HG03354 (cell line): ENCODE measurements at regions not wholly inside any gene's neighbourhood (a gene's known extent, or its start where the extent isn't known, plus 50 kb on each side); places are given as distances from the start of the nearest gene placed in this dataset.
"Not testable (repeated sequence)": the region's sequence is repeated elsewhere in the genome, so short reads cannot be mapped to it uniquely, and the experiment has no call there.

Experiments
- ATAC-seq: cut with Tn5 transposase; IDR thresholded peaks from one replicate; pipeline ENCODE4 v1.9.1; 2021; ENCODE audit warnings: mild to moderate bottlenecking; ENCODE audit not compliant: unreplicated experiment, poor library complexity, severe bottlenecking

DNA sequence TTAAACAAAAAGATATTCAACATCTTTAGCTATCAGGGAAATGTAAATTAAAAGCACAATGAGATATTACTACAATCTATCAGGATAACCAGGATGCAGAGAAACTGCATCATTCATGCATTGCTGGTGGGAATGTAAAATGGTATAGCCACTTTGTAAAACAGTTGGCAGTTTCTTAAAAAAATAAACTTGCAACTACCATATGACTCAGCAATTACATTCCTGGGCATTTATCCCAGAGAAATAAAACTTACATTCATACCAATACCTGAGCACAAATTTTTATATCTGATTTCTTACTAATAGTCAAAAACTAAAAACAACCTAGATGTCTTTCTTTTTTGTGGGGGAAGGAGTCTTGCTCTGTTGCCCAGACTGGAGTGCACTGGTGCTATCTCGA, 190.3 kb upstream of the TAB2 start:
- ATAC-seq: no peak

DNA sequence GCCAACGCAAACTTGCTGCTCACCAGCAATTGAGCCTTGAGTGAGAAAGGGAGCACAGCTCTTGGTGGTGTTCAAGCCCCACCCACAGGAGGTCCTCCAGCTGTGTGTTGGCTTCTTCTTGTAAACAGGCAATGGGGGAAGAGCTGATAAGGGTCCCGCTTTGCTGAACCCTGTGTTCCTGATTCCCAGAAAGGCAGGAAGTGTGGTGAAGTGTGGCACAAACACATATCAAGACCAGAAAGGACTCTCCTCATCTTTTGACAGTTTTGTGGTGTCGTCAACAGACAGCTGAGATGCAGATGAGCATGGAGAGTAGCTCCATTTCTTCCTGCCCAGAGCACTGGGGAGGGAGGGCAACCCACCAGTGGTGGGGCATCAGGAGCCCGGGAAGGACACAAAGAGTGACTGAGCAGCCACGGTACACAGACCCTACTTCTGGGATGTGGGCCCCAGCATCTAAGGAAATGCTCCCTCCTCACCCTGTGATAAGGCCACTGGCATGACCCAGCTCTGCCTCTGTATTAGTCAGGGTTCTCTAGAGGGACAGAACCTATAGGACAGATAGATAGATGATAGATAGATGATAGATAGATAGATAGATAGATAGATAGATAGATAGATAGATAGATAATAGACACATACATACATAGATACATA, 188.9 kb upstream of the TAB2 start:
- no peak for ATAC-seq

DNA sequence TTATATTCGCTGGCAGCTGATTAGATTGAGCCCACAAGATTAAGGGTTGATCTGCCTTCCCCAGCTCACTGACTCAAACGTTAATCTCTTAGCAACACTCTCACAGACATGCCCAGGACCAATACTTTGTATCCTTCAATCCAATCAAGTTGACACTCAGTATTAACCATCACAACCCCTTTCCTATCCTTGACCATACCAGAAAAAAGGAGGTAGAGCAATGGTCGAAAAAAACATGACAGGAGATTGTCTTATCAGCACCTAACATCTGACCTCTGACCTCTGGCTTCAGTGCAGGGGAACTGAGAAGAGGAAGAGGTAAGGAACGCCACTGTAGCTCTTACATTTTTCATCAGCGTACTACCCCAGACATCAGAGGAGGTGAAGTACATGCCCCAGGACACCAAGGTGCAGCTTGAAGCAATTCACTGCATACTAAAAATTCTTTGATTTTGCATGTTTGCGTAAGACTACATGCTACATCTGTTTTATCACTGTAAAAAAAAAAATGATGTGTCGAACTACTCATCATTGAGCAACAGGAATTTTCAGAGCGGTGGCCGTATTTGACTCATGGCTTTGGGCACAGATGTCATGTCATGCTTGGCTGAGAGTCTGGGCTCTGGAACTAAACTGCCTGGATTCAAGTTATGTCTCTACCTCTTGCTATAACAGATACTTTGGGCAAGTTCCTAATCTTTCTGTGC, 188.0 kb upstream of the TAB2 start:
- ATAC-seq: peak; percentile 76

DNA sequence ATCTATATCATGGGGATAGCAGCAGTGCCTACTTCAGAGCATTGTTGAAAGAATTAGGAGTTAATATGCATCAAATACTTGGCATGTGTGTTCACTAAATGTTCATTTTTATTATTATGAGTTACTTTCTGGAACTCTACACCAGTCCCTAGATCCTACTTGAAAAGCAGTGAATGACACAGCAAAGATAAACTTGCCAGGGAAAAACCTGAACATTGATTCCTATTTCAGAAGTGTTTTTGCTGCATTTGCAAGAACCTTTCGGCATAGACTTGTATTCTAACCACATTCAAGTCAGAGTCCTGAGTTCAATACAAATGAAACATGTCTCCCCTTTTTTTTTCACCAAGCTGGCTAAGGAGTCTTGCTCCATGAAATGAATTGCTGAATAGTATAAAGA, 187.4 kb upstream of the TAB2 start:
- no peak for ATAC-seq

DNA sequence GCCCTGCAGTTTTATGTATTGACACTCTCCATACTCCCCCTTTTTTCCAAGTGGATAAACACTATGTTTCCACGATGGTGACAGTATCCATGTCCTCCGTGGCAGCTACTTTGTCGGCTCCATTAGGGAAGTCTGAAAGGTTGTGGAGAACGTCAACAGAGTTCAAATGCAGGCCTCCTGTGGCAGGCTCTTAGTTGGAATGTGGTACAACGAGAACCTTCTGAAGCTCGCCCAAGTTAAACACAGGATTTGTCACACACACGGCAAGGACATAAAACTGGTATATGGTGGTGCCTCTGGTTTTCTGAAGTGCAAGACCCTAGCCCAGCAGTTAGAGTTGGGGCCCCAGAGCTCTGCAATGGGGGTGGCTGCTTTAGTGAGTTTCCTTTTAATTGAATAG, 187.0 kb upstream of the TAB2 start:
- ATAC-seq: no peak

DNA sequence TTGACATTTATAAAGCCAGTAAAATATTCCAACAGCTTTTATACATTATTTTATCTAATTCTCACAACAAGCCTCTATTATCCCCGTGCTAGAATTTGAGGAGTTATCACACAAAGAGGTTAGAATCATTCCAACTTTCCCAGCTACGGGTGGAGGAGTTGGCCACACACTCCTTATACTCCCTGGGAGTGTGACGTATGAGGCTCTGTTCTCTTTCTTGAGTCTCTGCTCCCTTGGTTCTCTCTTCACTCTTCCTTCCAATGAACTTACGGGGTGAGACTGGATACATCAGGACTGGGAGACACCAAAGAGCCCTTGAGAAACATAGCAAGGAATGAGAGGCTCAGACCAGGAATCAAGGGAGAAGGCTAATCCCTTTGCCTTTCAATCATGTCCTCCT, 185.6 kb upstream of the TAB2 start:
- no peak for ATAC-seq

DNA sequence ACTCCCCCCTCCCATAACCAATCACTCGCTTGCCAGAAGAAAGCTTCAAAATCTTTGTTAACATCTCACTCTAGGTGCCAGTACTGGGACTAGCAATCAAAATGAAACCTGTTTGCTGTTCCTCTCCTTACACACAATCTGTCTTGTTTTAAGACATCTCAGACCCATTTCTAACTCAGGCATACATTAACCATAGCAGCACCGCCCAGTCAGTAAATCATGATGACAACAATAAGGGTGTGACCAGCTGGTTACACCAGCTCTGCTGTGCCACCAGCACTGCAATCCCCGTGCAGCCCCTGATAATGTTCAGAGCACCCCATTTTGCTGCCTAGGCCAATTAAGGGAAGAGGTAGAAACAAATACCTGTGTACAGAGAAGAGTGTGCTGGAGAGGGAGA, 185.2 kb upstream of the TAB2 start:
- ATAC-seq: no peak

DNA sequence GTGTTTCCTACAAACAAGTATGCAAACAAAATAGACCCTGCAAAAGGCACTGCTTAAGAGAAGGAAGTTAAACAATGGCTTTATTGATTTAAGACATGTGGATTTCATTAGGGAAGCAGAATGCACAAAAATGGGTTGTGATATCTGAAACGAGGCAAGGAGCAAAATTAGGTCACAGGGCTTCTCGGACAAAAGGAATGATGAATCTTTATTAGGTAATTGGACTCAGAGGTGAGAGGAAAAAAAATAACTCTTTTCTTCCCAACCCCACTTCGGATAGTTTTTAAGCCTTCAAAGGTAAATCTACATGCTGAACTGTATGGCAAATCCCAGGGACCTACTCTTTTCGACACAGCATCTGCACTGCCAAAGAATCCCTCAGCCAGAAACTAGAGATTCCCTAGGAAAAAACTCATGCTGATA, 183.0 kb upstream of the TAB2 start:
- ATAC-seq: no peak

DNA sequence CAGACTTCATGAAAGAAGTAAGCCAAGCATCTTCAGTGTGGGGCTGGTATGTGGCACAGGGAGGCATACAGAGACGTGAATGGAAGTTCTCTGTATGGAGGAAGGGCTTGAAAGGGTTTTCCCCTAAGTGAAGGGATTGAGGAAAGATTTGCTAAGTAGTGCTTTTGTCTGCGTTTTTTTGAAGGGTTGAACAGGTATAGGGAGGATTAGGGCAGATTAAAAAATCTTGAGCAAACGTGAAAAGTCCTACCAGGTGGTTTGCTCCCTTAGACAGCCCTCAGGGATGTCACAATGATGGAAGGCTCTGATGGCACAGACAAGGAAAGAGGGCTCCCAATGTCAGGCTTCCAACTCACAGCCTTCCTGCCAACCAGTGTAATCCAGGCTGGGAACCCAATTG, 181.7 kb upstream of the TAB2 start:
- no peak for ATAC-seq

DNA sequence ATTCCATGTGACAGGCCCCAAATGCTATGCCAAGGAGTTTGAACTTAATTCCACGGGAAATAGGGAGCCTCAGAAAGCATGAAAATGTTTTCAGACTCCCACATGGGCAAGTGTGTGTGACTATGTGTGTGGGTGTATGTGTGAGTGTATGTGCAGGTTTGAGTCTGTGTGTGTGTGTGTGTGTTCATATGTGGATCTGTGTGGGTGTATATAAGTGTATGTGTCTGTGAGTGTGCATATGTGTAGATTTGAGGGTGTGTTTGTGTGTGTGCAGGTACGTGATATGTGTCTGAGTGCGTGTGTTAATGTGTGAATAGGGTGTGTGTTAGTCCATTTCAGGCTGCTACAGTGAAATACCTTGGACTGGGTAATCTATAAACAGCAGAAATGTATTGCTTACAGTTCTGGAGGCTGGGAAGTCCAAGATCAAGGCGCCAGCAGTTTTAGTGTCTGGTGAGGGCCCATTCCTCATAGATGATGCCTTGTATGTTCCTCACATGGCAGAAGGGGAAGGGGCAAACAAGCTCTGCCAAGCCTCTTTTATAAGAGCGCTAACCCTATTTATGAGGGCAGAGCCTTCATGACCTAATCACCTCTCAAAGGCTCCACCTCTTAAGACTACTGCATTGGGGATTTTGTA, 181.1 kb upstream of the TAB2 start:
- ATAC-seq: no peak

DNA sequence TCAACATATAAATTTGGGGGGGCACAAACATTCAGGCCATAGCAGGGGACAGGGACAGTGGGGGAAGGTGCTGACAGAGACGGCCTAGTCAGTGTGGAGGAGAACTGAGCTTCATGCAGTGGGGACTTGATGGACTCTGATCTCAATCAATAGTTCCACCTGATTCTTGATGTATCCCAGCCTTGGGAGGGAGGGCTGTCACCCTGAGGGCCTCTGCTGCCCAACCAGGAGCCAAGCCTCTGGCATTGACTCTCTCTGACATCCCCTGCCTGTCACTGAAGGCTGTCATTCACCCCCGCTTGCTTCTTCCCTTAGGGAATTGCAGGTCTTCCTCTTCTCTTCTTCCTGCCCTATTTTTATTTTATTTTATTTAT, 180.6 kb upstream of the TAB2 start:
- ATAC-seq: no peak

DNA sequence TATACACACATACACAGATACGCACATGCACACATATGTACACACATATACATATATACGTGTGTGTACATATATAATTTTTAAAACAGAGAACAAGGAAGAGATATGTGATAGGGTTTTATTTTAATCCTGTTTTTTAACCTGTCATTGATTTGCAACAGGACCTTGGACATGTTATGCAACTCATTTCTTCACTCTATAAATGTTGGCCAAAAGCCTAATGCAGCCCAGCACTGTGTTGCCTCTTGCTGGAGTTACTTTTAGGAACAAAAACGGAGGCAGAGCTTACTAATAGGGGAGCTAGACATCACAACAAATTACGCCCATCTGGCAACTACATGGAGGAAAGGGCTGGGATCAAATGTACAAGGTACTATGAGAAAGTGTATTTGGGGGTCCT, 179.9 kb upstream of the TAB2 start:
- ATAC-seq: no peak

DNA sequence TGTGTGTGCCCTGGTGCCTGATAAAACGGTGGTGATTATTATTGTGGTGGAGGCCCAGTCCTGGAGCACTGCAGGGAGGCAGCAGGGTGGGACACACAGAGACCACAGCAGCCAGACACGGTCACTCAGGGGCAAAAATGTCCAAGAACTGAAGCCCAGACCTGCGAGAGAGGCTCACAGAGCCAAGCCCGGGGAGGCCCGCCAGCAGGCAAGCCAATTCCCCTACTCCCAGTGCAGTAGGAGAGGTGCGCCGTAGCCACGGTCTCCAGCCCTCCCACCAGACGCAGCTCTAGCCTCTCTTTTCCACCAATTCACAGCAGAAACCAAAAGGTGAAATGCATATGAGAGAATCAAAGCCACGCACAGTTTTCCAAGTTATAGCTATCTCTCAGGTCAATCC, 179.4 kb upstream of the TAB2 start:
- ATAC-seq: no peak

DNA sequence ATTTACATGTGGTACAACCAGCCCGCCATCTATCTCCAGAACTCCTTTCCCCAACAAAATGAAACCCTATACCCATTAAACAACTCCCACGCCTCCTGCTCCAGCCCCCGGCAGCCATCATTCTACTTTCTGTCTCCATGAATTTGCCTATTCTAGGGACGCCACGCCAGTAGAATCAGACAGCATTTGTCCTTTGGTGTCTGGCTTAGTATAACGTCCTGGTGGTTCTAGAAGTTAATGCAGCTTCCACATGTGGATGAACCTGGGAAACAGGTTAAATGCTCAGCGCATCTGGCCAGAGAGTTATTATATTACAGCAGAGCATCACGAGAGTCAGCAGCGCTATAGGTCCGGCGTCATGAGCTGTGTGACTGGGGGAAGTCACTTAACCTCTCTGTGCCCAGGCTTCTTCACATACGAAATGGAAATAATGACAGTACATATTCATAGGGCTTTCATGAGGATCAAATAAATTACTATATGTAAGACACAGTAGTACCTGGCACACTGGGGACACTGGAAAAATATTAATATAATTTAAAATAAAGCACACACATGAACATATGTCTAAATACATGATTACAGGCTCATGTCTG, 178.7 kb upstream of the TAB2 start:
- ATAC-seq: no peak

DNA sequence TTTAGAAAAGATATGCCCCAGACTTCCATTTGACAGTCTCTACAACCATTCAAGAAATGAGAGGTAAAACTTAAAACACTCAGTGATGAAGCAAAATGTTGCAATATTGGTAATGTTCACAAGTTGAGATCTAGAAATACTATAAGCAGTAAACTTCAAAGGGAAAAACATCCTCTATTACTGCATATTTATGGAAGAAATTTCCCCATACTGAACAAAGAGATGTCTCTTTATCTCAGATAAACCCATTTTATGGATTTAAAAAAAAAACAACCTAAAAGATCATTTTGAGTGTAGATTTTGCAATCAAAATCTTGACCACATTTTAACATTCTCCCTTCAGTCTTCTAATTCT, 177.8 kb upstream of the TAB2 start:
- no peak for ATAC-seq

DNA sequence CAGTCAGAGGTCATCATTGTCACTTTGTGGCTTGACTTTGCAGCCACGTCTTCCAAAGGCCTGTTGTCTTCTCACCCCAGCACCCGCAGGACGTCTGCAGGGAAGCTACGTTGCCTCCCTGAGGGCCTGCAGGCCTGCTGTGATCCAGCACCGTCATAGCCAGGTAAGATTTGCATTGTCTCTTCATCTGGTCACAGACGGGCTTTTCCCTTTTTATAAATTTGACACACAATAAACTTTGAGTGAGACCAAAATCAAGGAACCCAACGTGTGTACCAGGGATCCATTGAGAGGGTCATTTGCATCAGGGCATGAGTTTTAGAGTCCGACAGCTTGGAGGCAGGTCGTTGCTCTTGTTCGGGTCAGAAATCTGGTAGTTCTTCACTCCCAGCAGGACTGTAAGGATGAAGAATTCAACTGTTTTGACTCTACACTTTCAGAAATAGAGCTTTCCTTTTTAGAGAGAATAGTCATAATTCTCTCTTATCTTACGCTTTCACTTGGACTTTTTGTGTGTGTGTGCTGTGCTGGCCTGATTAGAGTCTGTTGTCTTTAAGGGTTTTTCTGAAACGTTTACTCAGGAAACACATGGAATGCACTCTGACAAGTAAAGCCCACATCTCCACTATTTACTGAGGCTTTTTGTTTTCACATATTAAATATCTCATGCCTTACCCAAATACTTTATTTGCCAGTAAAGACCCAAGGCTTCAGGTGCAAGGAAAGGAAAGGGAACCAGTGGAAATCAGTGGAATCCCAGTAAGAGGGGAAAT, 177.2 kb upstream of the TAB2 start:
- ATAC-seq: peak; percentile 80

DNA sequence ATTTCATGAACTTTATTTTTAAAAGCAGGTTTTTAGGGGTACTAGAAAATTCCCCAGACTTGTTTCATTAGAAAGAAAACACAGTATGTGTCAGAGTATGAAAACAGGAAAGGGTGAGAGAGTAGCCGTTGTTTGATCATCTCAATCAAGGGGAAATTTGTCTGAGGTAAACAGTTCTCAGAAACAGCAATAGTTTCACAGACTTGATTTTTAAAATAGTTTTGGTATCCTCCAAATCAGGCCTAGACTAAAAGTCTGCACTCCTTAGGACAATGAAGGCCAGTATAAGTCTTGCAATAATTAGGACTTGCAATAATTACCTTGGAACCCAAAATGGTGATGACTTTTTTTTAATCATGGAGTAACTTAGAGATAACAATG, 176.6 kb upstream of the TAB2 start:
- peak; percentile 43 for ATAC-seq

DNA sequence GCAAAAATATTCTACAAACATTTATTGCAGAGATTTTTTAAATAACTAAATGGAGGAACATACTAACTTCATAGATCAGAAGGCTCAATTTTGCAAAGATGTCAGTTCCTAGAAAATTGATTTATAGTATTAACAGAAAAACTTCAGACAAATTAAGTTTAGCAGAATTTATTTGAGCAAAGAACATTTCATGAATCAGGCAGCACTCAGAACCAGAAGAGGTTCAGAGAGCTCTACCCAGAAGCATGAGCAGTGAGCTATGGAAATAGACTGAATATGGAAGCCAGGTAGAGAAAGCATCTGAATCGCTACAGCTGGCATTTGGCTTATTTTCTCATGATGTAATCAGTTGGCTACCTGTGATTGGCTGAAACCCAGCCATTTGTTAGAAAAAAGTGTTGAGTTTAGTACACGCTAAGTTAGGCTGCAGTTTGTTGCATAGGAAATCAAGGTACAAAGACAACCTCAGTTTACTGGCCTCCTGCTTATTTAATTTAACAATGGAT, 174.5 kb upstream of the TAB2 start:
- ATAC-seq: no peak

DNA sequence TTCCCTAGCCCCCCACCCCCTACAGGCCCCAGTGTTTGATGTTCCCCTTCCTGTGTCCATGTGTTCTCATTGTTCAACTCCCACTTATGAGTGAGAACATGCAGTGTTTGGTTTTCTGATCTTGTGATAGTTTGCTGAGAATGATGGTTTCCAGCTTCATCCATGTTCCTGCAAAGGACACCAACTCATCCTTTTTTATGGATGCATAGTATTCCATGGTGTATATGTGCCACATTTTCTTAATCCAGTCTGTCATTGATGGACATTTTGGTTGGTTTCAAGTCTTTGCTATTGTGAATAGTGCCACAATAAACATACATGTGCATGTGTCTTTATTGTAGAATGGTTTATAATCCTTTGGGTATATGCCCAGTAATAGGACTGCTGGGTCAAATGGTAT, 171.7 kb upstream of the TAB2 start:
- not testable (repeated sequence) for ATAC-seq

DNA sequence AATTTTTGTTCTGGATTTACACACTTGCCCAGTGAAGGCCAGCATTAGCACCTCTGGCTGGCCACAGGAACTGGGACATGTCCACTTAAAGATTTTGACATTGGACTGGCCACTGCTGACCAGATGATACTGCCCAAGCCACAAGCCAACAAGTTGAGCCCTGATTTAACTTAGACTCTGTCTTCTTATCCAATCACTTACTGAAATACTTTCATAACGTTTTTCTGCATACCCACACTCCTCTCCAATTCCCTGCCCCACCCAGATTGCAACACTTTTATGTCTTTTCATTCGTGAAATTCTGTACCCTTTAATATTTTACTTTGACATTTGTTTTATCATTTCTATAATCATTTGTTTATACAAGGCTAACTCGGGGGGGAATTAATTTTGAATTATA, 170.3 kb upstream of the TAB2 start:
- ATAC-seq: no peak
